RWPE2 (cell line): ENCODE measurements at regions not wholly inside any gene's neighbourhood (a gene's known extent, or its start where the extent isn't known, plus 50 kb on each side); places are given as distances from the start of the nearest gene placed in this dataset.
"Not testable (repeated sequence)": the region's sequence is repeated elsewhere in the genome, so short reads cannot be mapped to it uniquely, and the experiment has no call there.

Experiments used
- ATAC-seq: fragments of 200-7000 bp; cut with Tn5 transposase; 3 replicates; pipeline ENCODE4 v1.9.1; 2021; ENCODE audit warnings: low read depth
- DNase-seq: peaks from one replicate; pipeline ENCODE4 v3.0.0-alpha.2; 2020; ENCODE audit warnings: low spot score
- H3K27ac ChIP-seq: fragments of 450-650 bp; 2 replicates; pipeline ENCODE4 v1.5.1; 2017; ENCODE audit warnings: mild to moderate bottlenecking; ENCODE audit not compliant: poor library complexity, severe bottlenecking
- H3K27me3 ChIP-seq: fragments of 250-450 bp; sonication (Bioruptor Pico); 2 replicates; pipeline ENCODE4 v1.5.1; 2021; ENCODE audit warnings: mild to moderate bottlenecking, moderate library complexity; ENCODE audit not compliant: insufficient read depth, poor library complexity, severe bottlenecking
- H3K36me3 ChIP-seq: fragments of 250-450 bp; sonication (Bioruptor Pico); 2 replicates; pipeline ENCODE4 v1.5.1; 2020; ENCODE audit warnings: low read depth, mild to moderate bottlenecking, moderate library complexity
- H3K4me1 ChIP-seq: fragments of 250-450 bp; sonication (Bioruptor Pico); 2 replicates; pipeline ENCODE4 v1.5.1; 2021; ENCODE audit warnings: mild to moderate bottlenecking, moderate library complexity; ENCODE audit not compliant: insufficient read depth, poor library complexity, severe bottlenecking
- H3K4me3 ChIP-seq: fragments of 250-450 bp; sonication (Bioruptor Pico); 2 replicates; pipeline ENCODE4 v1.5.1; 2021; ENCODE audit warnings: mild to moderate bottlenecking, moderate library complexity; ENCODE audit not compliant: severe bottlenecking
- H3K9me3 ChIP-seq: fragments of 250-450 bp; sonication (Bioruptor Pico); 2 replicates; pipeline ENCODE4 v1.5.1; 2021; ENCODE audit warnings: mild to moderate bottlenecking, moderate library complexity; ENCODE audit not compliant: severe bottlenecking
- TF ChIP-seq, protein P1 (sequence below): fragments of 450-650 bp; IDR thresholded peaks from one replicate; pipeline ENCODE4 v1.5.1; 2017; ENCODE audit warnings: mild to moderate bottlenecking, moderate library complexity; ENCODE audit not compliant: poor library complexity, severe bottlenecking

DNA sequence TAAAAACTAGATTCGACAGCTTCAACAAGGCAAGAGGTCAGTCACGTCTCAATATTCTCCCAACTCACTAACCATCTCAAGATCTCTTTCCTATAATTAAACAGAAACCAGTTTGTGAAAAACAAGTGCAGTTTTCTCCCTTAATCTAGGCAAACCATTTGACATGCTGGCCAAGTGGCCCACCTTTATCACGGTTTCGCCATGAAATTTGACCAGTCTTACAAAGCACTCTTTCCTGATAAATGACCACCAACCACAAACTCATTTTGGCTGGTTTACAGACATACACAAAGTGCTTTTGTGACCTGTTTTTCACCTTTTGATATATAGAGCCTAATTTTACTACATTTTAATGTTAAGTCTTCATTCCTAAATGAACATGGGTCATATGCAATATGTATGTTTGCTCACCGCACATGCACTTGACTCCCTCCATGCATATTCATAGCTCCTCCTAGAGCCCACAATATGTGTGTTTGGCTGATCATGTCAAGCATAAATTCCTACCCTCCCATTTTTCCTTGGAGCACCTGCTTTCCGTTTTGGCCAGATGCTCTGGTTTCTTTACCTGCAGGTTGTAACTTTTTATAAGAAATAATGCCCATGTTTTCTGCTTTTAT is 385.1 kb downstream of the RAD51AP2 start:
- ATAC-seq (no peak), DNase-seq (no peak)
- no peak overlapping the region for H3K4me3 ChIP-seq
- no peaks in the 10 kb centered on the region for H3K27me3 ChIP-seq
- TF ChIP-seq, protein P1, sequence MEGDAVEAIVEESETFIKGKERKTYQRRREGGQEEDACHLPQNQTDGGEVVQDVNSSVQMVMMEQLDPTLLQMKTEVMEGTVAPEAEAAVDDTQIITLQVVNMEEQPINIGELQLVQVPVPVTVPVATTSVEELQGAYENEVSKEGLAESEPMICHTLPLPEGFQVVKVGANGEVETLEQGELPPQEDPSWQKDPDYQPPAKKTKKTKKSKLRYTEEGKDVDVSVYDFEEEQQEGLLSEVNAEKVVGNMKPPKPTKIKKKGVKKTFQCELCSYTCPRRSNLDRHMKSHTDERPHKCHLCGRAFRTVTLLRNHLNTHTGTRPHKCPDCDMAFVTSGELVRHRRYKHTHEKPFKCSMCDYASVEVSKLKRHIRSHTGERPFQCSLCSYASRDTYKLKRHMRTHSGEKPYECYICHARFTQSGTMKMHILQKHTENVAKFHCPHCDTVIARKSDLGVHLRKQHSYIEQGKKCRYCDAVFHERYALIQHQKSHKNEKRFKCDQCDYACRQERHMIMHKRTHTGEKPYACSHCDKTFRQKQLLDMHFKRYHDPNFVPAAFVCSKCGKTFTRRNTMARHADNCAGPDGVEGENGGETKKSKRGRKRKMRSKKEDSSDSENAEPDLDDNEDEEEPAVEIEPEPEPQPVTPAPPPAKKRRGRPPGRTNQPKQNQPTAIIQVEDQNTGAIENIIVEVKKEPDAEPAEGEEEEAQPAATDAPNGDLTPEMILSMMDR = no peak
- no peak overlapping the region for H3K27ac ChIP-seq
- no peaks in the 10 kb centered on the region for H3K36me3 ChIP-seq
- H3K9me3 ChIP-seq = no peaks in the 10 kb centered on the region
- no peaks in the 10 kb centered on the region for H3K4me1 ChIP-seq

DNA sequence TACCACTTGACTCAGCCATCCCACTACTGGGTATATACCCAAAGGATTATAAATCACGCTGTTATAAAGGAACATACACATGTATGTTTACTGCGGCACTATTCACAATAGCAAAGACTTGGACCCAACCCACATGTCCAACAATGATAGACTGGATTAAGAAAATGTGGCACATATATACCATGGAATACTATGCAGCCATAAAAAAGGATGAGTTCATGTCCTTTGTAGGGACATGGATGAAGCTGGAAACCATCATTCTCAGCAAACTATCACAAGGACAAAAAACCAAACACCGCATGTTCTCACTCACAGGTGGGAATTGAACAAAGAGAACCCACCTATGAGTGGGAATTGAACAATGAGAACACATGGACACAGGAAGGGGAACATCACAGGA is 387.6 kb downstream of the RAD51AP2 start:
- not testable (repeated sequence) for DNase-seq, ATAC-seq, H3K36me3 ChIP-seq

DNA sequence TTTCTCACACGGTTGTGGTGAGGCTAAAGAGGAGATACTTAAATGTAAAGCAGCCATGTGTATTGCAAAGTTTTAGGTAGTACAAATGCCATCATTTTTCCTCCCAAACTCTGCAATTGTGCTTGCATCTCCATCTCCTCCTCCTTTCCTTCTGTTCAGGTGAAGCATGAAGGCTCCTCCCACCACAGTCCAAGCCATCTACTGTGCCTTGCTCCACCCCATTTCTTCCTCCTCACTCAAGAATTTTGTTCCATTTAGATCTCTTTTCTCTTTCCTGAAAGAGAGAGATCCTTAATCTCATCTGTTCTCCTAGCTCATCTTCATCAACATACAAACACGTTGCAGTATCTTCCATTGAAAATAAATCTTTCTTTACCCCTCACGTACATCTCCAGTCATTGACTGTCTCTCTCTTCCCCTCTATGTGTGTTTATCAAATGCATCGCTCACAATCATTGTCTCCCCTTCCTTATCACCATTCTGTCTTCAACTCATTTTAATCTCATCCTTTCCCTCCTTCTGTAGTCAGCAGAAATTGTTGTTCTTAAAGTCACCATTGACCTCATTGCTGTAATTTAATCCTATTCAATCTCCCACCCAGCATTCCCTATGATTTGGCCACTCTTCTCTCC is 392.1 kb downstream of the RAD51AP2 start:
- Histone ChIP-seq H3K9me3 (no peaks in the 10 kb centered on the region), H3K4me3 (no peak overlapping the region), H3K4me1 (no peaks in the 10 kb centered on the region), H3K27ac (no peak overlapping the region), H3K27me3 (no peaks in the 10 kb centered on the region), H3K36me3 (no peaks in the 10 kb centered on the region)
- DNase-seq (no peak), ATAC-seq (no peak)
- TF ChIP-seq, protein P1 = no peak

More for the DNA sequence above, 387.6 kb downstream of the RAD51AP2 start:
- not testable (repeated sequence) for H3K4me1 ChIP-seq, H3K9me3 ChIP-seq, H3K27me3 ChIP-seq, H3K4me3 ChIP-seq, H3K27ac ChIP-seq

DNA sequence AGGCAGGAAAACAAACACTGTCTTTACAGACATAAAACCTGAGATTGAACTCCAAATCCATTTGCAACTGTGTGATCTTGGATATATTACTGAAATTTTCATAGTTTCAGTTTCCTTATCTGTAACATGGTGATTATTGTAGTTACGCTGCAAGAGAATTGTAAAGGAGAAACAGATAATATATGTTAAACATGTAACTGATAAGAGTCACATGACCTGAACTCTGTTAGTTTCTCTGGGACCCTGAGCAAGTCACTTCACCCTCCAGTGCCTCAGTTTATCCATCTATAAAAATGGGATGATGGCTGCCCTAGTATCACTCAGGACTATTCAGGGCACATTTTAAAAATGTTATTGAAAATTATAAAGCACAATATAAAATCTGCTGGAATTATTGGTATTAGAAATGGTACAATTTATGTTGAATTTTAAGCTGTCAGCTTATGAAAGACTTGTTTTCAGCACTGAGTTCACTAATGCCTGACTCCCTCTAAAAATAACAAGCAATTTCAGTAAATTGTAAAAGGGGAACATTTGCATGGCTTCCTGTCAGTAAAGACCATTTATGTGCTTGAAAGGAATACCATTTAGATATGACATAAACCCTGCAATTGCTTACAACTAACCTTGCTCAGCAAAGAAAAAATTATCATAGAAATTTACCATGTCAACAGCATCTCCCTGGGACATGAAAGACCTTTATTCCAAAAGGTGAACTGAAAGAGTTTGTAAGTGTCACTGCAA is 393.5 kb downstream of the RAD51AP2 start:
- H3K4me3 ChIP-seq = no peak overlapping the region
- TF ChIP-seq, protein P1 = no peak
- no peaks in the 10 kb centered on the region for H3K4me1 ChIP-seq
- no peak overlapping the region for H3K27ac ChIP-seq
- DNase-seq = no peak
- no peaks in the 10 kb centered on the region for H3K9me3 ChIP-seq
- ATAC-seq = no peak
- no peaks in the 10 kb centered on the region for H3K36me3 ChIP-seq
- no peaks in the 10 kb centered on the region for H3K27me3 ChIP-seq

DNA sequence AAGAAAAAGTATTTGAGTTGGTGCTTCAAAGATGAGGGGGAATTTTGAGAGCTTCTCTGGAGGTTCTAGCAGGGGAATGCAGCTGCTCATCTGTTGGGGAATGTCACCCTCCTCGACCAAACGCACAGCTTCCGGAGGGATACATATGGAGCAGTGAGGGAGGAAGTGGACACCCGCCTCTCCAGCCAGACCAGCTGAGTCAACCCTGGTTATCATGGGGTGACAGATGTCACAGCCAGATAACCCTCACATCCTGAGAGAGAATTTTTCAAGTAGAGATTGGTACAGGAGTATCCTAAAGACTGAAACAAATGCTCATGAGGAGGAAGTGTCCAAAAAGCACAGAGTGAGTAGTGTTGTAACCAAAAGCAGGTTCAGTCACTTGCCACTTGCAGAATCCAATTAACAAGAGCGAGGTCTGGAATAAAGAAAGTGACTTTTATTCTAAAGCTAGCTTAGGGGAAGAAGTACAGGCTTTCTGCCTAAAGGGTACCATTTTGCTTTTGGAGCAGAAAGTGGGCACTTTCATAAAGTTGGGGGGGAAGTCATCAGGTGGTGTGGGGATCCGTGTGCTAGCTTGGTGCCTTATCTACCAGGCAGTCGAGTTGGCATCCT is 395.2 kb downstream of the RAD51AP2 start:
- Histone ChIP-seq H3K27ac (no peak overlapping the region), H3K4me1 (no peaks in the 10 kb centered on the region), H3K27me3 (no peaks in the 10 kb centered on the region), H3K36me3 (no peaks in the 10 kb centered on the region), H3K9me3 (no peaks in the 10 kb centered on the region), H3K4me3 (no peak overlapping the region)
- TF ChIP-seq, protein P1 = no peak
- ATAC-seq (no peak), DNase-seq (no peak)
